ENCODE measurements at regions not wholly inside any gene's neighbourhood (a gene's known extent, or its start where the extent isn't known, plus 50 kb on each side); places are given as distances from the start of the nearest gene placed in this dataset.

GRCh38 chr12:103205906-103206305 lies 248.4 kb downstream of the ASCL1 start:
- H3K36me3 ChIP-seq (ENCODE audit: control insufficient read depth, insufficient read depth, low read length) = no peaks in the 10 kb centered on the region
- ChIA-PET POLR2A (no interaction called here), CTCF (ENCODE audit: low intra/inter-chr PET ratio) (no interaction called here)
- ATAC-seq (no peak), FAIRE-seq (no peak), DNase-seq (ENCODE audit: extremely low read depth in 1 of 4, low spot score in 3 of 4) (no peak)
- intact Hi-C loops (cut with micrococcal nuclease) = no loop called here
- in situ Hi-C loops (cut with MboI) = no loop called here
- H3K27me3 ChIP-seq (ENCODE audit: control insufficient read depth in 2 of 2, insufficient read depth in 2 of 2, low read length in 2 of 2) = no peaks in the 10 kb centered on the region
- 0% methylated on average over 3 of the region's 3 CpGs for WGBS (ENCODE audit: insufficient coverage, low coverage, missing lambda C conversion rate)
- H3K9me3 ChIP-seq (replicated peaks; ENCODE audit: control insufficient read depth, insufficient read depth, low read depth, low read length) = no peaks in the 10 kb centered on the region
- H3K27ac ChIP-seq (ENCODE audit: extremely low read depth, low read depth, low read length) = no peak overlapping the region
- H2AFZ ChIP-seq (ENCODE audit: low read depth, low read length) = no peak overlapping the region
- H4K20me1 ChIP-seq (replicated peaks; ENCODE audit: control insufficient read depth, insufficient read depth, low read length) = no peaks in the 10 kb centered on the region
- no peak overlapping the region for H3K4me2 ChIP-seq (ENCODE audit: insufficient read depth, low read length)
- no peak for TF ChIP-seq SRSF3 (IDR thresholded peaks at IDR 0.05; ENCODE audit: insufficient read depth, low read length)
- no peak for TF ChIP-seq HOMEZ (CRISPR knock-in tag; IDR thresholded peaks at IDR 0.05)
- TF ChIP-seq NFXL1 (CRISPR knock-in tag; IDR thresholded peaks at IDR 0.05) = no peak
- no peak for TF ChIP-seq FOXK2 (conservative IDR thresholded peaks at IDR 0.05 in 1 of 2, IDR thresholded peaks at IDR 0.05 in 1 of 2; ENCODE audit: low read depth in 2 of 2)
- TF ChIP-seq GTF2F1 (IDR thresholded peaks at IDR 0.05; ENCODE audit: low read depth, low read length) = no peak
- TF ChIP-seq ZNF764 (CRISPR knock-in tag; IDR thresholded peaks at IDR 0.05; ENCODE audit: low read depth) = no peak
- TF ChIP-seq ARHGAP35 (IDR thresholded peaks at IDR 0.05; ENCODE audit: partially characterized antibody) = no peak
- TF ChIP-seq SLC30A9 (CRISPR knock-in tag; IDR thresholded peaks at IDR 0.05) = no peak
- H3K9me1 ChIP-seq (ENCODE audit: control insufficient read depth, insufficient read depth, low read length) = no peaks in the 10 kb centered on the region
- no peaks in the 10 kb centered on the region for H3K4me1 ChIP-seq (replicated peaks in 1 of 2; ENCODE audit: control insufficient read depth in 2 of 2, insufficient read depth in 2 of 2, low read length in 2 of 2)
- no peak overlapping the region for H3K9ac ChIP-seq (ENCODE audit: insufficient read depth in 1 of 2, low read depth in 2 of 2, low read length in 2 of 2)
- BruUV-seq (replicated peaks) = no TSS peak
- H3K79me2 ChIP-seq (ENCODE audit: control insufficient read depth, insufficient read depth, low read length) = no peaks in the 10 kb centered on the region
- H3K4me3 ChIP-seq = no peak overlapping the region
